Skeletal muscle satellite cell (primary cell): ENCODE measurements at regions not wholly inside any gene's neighbourhood (a gene's known extent, or its start where the extent isn't known, plus 50 kb on each side); places are given as distances from the start of the nearest gene placed in this dataset.
"Not testable (repeated sequence)": the region's sequence is repeated elsewhere in the genome, so short reads cannot be mapped to it uniquely, and the experiment has no call there.

Source experiments
- H3K27me3 ChIP-seq: 2 replicates; pipeline ENCODE4 v1.7.0; 2013; ENCODE audit warnings: low read length; ENCODE audit not compliant: control insufficient read depth, insufficient read depth
- H3K36me3 ChIP-seq: 2 replicates; pipeline ENCODE4 v1.7.0; 2013; ENCODE audit warnings: mild to moderate bottlenecking, control low read depth, low read length; ENCODE audit not compliant: insufficient read depth
- H3K4me1 ChIP-seq: 2 replicates; pipeline ENCODE4 v1.7.0; 2013; ENCODE audit warnings: low read length; ENCODE audit not compliant: control insufficient read depth, insufficient read depth
- H3K4me2 ChIP-seq: 2 replicates; pipeline ENCODE4 v1.7.0; 2013; ENCODE audit warnings: mild to moderate bottlenecking, low read length
- H3K4me3 ChIP-seq: 2 replicates; pipeline ENCODE4 v1.7.0; 2013; ENCODE audit warnings: low read length
- H3K9ac ChIP-seq: 2 replicates; pipeline ENCODE4 v1.7.0; 2013; ENCODE audit warnings: mild to moderate bottlenecking, low read depth, low read length, moderate library complexity
- H3K9me3 ChIP-seq: replicated peaks from 2 replicates; pipeline ENCODE4 v1.7.0; 2013; ENCODE audit warnings: mild to moderate bottlenecking, control low read depth, low read length

- no peak overlapping the region for H3K9ac ChIP-seq
- no peak overlapping the region for H3K4me2 ChIP-seq
- no peaks in the 10 kb centered on the region for H3K4me1 ChIP-seq
- no peaks in the 10 kb centered on the region for H3K36me3 ChIP-seq
- no peak overlapping the region for H3K4me3 ChIP-seq
- H3K27me3 ChIP-seq = no peaks in the 10 kb centered on the region
- no peaks in the 10 kb centered on the region for H3K9me3 ChIP-seq
Observed at GRCh38 chr3:125681146-125681545, 85.8 kb upstream of the OSBPL11 start.

- not testable (repeated sequence) for H3K27me3 ChIP-seq, H3K4me3 ChIP-seq, H3K4me1 ChIP-seq, H3K9me3 ChIP-seq, H3K9ac ChIP-seq, H3K4me2 ChIP-seq, H3K36me3 ChIP-seq
Observed at GRCh38 chr3:125681906-125682305, 86.6 kb upstream of the OSBPL11 start.

- H3K9me3 ChIP-seq, H3K36me3 ChIP-seq, H3K9ac ChIP-seq, H3K4me3 ChIP-seq, H3K27me3 ChIP-seq, H3K4me2 ChIP-seq, H3K4me1 ChIP-seq: not testable (repeated sequence)
Observed at GRCh38 chr3:125682610-125683009, 87.3 kb upstream of the OSBPL11 start.

- Histone ChIP-seq H3K4me1 (no peaks in the 10 kb centered on the region), H3K4me2 (no peak overlapping the region), H3K9me3 (no peaks in the 10 kb centered on the region), H3K27me3 (no peaks in the 10 kb centered on the region), H3K36me3 (no peaks in the 10 kb centered on the region), H3K4me3 (no peak overlapping the region), H3K9ac (no peak overlapping the region)
Observed at GRCh38 chr3:125683067-125683829, 88.0 kb upstream of the OSBPL11 start.

- Histone ChIP-seq H3K4me3 (no peak overlapping the region), H3K27me3 (no peaks in the 10 kb centered on the region), H3K36me3 (no peaks in the 10 kb centered on the region), H3K4me1 (no peaks in the 10 kb centered on the region), H3K4me2 (no peak overlapping the region), H3K9me3 (no peaks in the 10 kb centered on the region), H3K9ac (no peak overlapping the region)
Observed at GRCh38 chr3:125684199-125684598, 88.9 kb upstream of the OSBPL11 start.

GRCh38 chr3:125685741-125686140 lies 90.4 kb upstream of the OSBPL11 start:
- not testable (repeated sequence) for H3K27me3 ChIP-seq, H3K4me3 ChIP-seq, H3K4me2 ChIP-seq, H3K36me3 ChIP-seq, H3K4me1 ChIP-seq, H3K9ac ChIP-seq, H3K9me3 ChIP-seq

GRCh38 chr3:125692361-125692760 lies 97.1 kb upstream of the OSBPL11 start:
- H3K9ac ChIP-seq = no peak overlapping the region
- no peak overlapping the region for H3K4me2 ChIP-seq
- no peaks in the 10 kb centered on the region for H3K36me3 ChIP-seq
- H3K9me3 ChIP-seq = no peaks in the 10 kb centered on the region
- H3K4me3 ChIP-seq = no peak overlapping the region
- no peaks in the 10 kb centered on the region for H3K27me3 ChIP-seq
- no peaks in the 10 kb centered on the region for H3K4me1 ChIP-seq

- Histone ChIP-seq H3K27me3 (no peaks in the 10 kb centered on the region), H3K4me2 (no peak overlapping the region), H3K36me3 (no peaks in the 10 kb centered on the region), H3K4me3 (no peak overlapping the region), H3K9ac (no peak overlapping the region), H3K4me1 (no peaks in the 10 kb centered on the region), H3K9me3 (no peaks in the 10 kb centered on the region)
Observed at GRCh38 chr3:125693887-125694286, 98.6 kb upstream of the OSBPL11 start.

- Histone ChIP-seq H3K9me3 (no peaks in the 10 kb centered on the region), H3K4me3 (no peak overlapping the region), H3K4me2 (no peak overlapping the region), H3K27me3 (no peaks in the 10 kb centered on the region), H3K9ac (no peak overlapping the region), H3K4me1 (no peaks in the 10 kb centered on the region), H3K36me3 (no peaks in the 10 kb centered on the region)
Observed at GRCh38 chr3:125694761-125695294, 99.5 kb upstream of the OSBPL11 start.

- Histone ChIP-seq H3K36me3 (no peaks in the 10 kb centered on the region), H3K4me1 (no peaks in the 10 kb centered on the region), H3K27me3 (no peaks in the 10 kb centered on the region), H3K9ac (no peak overlapping the region), H3K9me3 (no peaks in the 10 kb centered on the region), H3K4me2 (no peak overlapping the region), H3K4me3 (no peak overlapping the region)
Observed at GRCh38 chr3:125695688-125696087, 100.4 kb upstream of the OSBPL11 start.

GRCh38 chr3:125697126-125697525 lies 101.8 kb upstream of the OSBPL11 start:
- H3K9ac ChIP-seq, H3K36me3 ChIP-seq, H3K4me1 ChIP-seq, H3K9me3 ChIP-seq, H3K27me3 ChIP-seq, H3K4me3 ChIP-seq, H3K4me2 ChIP-seq: not testable (repeated sequence)

GRCh38 chr3:125697979-125698640 lies 102.8 kb upstream of the OSBPL11 start:
- H3K36me3 ChIP-seq, H3K9ac ChIP-seq, H3K27me3 ChIP-seq, H3K4me3 ChIP-seq, H3K9me3 ChIP-seq, H3K4me1 ChIP-seq, H3K4me2 ChIP-seq: not testable (repeated sequence)
